GM19023 (cell line): ENCODE measurements at regions not wholly inside any gene's neighbourhood (a gene's known extent, or its start where the extent isn't known, plus 50 kb on each side); places are given as distances from the start of the nearest gene placed in this dataset.

Source experiments
- ATAC-seq: cut with Tn5 transposase; IDR thresholded peaks from one replicate; pipeline ENCODE4 v1.9.1; 2021; ENCODE audit warnings: mild to moderate bottlenecking, moderate library complexity; ENCODE audit not compliant: unreplicated experiment

DNA sequence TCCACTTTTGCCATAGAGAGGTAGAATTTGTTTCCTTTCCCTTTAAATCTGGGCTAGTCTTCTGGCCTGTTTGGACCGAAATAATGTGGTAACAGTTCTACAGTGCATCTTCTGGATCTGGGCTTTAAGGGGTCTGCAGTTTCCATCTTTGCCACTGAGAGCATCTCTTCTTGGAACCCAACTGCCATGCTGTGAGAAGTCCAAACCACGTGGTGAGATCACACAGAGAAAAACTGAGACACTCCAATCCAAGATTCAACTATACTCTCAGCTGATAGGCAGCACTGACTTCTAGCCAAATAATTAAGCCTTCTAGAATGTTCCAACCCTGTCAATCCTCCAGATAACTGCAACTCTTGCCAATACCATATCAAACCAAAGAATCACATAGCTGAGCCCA lies 261.1 kb downstream of the INSIG2 start:
- ATAC-seq: no peak

DNA sequence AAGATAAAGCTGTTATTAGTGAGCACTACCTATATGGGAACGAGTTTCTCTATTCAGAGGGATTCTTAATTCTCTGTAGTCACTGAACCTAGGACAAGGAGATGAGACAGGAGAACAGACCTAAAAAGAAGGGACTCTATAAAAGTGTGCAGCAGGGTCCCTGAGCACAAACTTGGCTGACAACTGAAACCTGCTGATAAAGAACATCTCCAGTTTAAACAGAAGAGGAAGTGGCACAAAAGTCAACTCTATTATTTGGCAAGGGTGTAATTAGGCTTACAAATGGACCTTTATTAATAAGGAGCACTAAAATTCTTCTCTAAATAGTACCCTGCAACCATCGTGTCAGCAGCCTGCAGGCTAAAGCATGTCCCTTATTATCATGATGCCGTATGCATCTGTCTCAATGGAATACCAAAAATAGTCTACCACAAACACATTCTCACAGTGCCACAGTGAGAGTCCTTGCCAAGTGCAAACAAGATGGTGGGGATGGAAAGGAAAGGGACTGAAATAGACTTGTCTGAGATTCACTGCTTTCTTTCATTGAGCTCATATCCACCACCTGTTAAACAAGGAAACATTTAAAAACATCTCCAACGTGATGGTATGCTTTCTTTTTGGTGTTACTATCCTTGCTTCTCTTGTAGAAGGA lies 260.2 kb downstream of the INSIG2 start:
- ATAC-seq: no peak

DNA sequence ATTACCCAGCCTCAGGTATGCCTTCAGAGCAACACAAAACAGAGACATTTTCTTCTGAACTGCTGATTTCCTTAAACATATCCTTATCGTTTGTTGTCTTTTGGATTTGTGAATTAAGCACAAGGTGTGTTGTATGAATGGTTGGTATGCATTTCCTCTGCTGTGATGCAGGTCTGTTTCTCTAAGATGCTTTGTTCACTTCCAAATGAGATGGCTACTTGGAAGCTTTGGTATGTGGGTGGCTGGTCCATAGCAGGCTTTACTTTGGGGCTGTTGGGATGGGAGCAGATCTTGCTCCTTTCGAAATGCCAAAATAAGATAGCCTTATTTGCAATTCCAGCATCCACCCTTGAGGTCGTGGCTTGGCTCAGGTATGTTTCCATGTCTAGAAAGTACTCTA lies 257.2 kb downstream of the INSIG2 start:
- ATAC-seq: no peak

DNA sequence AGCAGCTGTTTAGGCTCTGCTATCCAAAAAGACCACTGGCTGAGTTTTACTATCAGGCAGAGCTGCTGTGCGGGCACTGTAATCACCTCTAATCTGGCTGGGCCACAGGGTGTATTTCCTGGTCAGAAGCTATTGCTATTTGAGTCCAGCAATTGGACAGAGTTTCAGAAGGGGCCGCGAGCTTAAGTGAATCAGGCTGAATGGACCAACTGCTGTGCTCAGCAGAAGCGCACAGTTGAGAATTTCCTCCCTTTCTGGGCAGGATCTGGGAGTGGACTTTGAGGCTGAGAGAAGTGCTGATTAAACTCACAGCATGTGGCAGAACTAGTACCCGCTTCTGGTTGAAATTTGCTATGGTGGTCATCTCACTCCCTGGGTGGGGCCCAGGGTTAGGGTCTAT lies 251.8 kb downstream of the INSIG2 start:
- ATAC-seq: no peak

DNA sequence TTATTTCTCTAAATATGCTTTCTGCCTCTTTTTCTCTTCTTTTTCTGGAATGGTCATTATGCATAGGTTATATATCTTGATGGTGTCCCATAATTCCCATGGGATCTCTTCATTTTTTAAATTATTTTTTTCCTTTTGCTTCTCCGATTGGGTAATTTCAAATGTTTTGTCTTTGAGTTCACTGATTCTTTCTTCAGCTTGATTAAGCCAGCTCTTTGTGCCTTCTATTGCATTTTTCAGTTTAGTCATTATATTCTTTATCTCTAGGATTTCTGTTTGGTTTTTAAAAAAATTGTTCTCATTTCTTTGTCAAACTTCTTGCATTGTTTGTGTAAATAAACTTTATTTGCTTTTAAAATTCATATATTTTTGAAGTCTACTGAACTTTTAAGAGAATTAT lies 251.1 kb downstream of the INSIG2 start:
- no peak for ATAC-seq

DNA sequence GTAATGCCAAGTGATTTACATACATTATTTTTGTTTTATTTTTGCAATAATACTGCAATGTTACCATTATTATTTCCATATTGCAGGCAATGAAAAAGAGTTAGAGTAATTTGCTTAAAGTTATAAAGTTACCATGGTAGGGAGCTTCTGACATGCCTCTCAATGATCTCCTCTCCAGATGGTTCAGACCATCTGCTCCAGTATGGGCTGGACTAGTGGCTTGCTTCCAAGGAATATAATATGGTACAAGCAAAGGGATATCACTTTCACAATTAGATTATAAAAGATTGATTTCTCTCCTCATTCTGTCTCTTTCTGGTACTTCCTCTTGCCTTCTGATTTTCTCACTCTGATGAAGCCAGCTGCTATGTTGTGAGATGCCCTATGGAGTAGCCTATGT lies 245.4 kb downstream of the INSIG2 start:
- no peak for ATAC-seq

DNA sequence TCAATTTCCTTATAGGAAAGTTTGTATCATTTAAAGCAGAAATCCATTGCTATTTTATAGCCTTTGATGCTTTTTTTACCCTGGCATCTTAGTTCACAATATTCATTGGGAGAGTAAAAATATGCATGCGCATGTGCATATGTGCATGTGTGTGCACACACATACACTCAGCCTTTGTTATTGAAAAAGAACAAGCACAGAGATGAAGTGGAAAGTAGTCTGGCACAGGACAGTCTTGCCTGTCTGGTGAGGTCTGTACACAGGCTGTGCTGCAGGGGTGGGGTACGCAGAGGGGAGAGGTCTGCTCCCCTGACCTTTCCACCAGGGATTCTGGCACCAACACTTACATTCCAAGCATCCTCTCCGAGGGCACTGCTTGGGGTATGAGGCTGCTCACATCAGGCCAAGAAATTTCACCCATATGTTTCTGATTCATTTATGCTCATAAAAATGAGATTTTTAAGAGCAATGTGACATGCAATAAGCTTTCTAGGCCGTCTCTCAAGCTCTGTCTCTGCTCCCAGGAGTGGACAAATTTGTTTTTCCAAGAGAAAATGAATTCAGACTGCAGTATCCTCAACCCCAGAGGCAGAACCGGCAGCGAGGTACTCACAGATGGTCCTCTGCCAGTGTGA lies 237.2 kb downstream of the INSIG2 start:
- no peak for ATAC-seq

DNA sequence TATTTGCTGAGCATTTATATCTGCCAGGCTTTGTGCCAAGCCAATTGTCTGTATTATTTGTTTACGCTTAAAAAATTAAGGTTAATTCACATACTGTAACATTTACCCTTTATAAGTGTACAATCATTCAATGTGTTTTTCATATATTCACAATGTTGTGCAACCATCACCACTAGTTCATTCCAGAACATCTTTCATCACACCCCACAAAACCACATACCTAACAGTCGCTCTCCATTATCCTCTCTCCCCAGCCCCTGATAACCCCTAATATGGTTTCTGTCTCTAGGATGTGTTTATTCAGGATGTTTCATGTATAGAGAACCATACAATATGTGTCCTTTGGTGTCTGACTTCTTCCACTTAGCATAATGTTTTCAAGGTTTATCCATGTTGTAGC lies 234.1 kb downstream of the INSIG2 start:
- ATAC-seq: no peak

DNA sequence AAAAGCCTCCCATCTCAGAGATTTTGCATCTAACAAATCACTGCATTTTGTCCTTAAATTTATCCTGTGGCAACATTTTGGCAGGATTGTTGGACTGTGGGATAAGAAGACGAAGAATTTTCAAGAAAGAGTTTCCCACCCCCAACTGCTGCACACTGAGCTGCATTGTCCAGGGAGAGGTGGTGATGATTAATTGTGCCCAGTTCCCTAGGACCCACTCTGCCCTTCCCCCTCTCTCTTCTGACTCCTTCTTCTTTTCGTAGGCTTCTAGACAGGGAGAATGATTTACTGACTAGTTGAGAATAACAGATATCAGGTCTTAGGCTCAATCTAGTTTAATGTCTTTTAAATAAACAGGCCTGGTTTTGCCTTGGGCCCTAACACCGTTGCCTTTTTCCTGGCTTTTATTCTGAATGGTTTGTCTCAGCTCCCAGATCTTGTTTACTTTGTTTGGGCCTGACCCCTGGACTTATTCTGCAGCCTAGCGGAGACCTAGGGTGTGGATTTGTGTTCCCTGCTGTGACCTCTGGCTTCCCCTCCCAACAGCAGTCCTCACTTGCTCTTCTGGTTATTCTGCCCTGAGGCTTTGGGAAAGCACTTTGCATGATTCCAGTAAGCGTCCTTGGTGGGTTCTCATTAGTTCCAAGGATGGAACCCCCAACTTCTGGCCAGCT lies 233.3 kb downstream of the INSIG2 start:
- ATAC-seq: no peak

DNA sequence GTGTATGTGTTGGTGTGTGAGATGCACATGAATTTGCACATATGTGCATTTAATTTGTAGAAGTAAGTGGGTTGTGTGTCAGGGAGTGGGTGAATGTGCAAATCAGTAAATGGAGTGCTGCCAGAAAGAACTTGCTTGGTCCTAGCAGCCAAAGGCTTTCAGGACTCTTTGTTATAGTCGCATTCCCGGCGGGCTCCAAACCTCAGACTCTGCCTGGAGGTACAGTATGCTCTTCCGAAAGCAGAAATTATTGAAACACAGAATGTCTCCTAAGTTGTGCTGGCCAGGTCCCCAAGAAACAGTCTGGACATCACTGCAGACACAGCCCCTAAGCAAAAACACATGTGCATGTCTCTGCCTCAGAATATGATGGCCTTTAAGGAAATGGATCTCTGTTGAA lies 232.4 kb downstream of the INSIG2 start:
- ATAC-seq: no peak

DNA sequence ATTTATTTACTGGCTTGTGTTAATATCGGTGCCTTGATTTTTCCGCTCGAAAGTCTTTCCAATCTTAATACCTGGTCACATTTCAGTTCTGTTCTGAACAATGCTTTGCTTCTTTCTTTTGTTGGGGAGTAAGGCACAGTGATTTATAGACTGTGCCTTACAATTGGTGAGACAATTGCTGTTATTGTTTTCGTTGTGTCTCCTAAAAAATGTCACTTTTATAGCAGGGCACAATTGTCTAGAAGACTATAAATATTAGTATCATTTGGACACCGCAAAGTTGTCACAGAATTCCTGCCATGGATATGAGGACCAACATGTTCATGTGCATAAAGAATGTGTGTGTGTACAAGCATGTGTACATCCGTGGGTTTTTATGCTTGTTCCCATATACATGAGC lies 231.9 kb downstream of the INSIG2 start:
- no peak for ATAC-seq

DNA sequence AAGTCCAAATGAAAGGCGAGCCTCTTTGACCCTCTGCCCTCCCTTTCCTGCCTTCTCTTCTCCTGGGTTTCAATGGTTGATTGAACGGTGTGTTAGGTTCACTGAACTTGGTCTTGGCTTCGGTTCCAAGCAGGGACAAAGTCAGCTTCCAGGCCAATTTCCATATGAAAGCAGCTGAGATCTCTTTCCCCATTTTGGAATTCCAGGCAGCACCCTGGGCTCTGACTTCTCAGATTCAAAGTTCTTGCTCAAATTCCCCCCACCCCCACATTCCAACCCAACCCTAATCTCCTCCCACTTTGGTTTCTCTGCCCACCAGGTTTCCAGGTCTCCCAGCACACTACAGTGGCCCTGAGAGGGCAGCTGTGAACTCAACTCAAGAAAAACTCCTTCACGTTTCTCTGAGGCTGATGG lies 231.0 kb downstream of the INSIG2 start:
- no peak for ATAC-seq

DNA sequence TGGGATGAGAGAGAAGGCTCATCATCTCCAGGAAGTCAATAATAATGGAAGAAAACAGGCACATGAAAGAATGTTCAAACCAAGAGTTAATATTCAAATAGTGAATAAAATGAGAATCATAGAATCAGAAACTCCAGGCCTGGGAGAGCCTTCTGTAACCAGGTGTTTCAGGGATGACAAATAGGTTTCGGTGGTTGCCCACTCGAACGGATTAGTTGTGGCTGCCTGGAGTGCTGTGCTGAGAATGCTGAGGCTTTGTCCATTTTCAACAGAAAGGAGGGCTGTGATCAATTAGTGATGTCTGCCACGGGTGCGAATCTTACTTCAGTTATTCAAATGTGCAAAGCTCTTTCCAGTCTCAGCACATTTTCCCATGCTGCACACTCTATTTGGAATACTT lies 227.3 kb downstream of the INSIG2 start:
- ATAC-seq: no peak

DNA sequence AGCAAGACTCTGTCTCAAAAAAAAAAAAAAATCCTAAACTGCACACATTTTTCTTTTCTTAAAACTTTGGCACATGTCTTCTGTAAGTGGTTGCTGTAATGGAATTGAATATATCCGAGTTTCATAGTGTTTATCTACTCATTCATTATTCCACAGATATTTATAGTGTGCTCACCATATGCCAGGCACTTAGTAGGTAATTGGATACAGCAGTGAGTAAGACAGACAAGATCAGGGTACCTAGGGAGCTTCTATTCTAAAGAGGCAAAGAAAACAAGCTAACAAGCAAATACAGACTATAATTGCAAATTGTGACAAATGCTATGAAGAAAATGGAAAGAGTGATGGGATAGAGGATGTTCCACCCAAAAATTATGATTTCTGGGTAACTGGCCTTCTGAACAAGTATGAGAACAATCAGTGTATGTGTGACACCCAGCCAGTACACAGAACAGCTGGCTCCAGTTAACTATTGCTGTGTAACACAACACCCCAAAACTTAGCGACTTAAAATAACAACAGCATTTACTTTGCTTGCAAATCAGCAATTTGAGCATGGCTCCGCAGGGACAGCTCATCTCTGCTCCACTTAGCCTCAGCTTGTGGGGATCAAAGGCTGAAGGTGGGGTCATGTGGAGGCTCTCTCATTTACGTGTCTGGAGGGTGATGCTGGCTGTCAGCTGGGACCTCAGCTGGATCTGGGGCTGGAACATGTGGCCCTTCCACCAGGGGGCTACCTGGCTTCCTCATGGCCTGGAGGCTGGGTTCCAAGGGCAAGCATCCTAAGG lies 224.9 kb downstream of the INSIG2 start:
- no peak for ATAC-seq

DNA sequence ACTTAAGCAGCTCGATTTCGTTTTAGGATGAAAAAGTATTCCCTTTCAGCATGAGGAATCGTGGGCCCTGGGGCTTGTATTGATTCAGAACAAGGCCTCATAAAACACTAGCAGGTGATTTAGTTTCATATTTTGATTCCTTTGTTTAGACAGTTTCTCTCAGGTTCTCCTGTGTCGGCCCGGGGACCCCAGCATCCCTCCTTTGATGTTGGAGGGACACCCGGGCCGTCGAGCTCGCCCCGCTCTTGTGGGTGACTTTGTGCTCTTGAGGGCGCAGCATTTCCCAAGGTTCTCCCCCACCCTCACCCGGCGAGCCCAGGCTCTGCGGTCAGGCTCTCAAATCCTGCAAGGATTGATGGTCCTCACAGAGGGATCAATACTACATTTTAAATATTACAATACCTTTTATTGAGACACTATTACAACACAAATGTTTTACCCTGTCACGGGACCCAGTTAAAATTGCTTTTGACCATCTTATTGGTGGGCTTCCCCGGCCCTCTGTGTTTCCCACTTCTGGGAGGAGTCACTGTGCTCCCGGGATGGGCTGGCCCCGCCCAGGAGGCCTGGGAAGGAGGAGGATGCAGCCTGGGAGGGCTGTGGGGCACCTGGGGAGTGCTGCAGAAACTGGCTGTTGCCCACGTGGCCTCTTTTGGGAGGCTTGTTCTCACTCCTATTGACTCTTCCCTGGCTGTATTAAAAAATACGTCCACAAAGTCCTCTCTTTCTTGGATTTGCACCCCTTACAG lies 222.6 kb downstream of the INSIG2 start:
- no peak for ATAC-seq

DNA sequence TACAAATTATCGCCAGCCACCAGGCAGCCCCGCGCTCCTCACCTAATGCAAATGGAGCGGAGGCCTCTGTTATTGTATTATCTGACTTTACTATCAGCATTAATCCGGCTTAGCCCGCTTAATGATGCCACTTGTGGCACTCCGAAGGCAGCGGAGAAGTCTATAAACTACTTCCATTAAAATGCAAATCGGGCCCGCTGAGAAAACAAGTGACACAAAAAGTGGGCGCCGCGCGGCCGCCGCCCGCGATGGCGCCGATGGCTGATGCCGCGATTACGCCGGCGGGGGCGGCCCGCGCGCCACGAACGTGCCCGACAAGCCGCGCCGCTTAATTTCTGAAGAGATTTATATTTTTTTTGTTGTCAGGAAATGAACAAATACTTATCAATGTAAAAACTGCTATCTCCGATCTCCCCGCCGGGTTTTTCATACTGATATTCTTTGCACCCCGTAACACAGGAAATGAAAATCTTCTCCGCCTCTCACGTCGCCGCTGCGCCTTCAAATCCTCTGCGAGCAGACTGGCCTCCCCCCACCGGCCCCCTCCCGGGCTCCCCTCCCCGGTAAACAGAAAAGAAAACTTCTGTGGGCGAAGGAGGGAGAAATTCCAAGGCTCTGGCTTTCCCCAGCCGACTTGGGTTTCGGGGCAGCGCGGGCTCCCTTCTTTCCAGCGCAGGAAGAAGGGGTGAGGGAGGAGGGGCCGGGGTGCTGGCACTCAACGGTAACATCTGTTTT lies 221.8 kb downstream of the INSIG2 start:
- ATAC-seq: peak; percentile 72

DNA sequence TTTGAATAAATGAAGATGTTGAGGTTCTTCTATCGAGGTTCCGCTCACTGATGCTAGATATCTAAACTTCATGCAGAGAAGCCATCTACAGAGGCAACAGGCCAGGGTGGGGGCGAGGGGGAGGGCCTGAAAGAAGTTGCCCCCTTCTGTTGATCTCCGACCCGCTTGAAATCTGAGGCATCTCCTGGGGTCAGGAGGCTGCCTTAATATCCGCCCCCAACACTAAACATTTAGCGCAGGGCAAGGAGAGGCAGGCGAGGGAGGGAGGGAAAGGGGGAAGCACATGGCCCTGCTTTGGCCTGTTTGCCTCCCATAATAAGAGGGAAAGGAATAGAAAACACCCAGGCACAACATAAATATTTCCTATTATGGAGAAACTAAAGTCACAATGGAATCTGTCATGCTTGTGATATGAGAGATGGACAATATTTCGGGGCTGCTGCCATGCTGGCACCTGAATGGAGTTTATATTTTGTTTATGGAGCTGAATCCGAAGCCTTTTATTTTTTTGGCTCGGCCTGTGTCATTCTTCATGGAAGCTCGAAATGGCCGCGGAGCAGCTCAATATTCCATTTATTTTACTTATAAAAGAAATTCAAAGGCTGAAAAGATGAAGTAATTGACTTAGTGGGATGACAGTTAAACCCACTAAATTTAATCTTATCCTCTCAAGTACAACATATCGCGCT lies 221.1 kb downstream of the INSIG2 start:
- ATAC-seq: no peak

DNA sequence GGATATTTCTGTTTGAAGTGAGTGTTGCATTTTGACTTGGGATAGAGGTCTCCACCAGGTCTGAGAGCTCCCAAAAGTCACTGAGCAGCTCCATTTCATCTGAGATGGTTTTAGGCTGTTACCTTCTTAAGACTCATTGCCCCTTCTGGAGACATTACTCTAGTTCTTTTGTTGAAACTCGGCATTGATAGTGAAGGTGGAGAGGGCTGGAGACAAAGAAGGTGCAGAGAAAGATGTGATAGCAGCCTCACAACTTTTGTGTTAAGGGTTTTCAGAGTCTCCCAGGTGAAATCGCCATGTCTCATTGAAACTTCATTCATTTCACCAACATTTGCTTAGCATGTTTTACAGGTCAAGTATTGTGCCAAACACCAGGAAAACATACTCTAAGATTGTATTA lies 219.6 kb downstream of the INSIG2 start:
- no peak for ATAC-seq

DNA sequence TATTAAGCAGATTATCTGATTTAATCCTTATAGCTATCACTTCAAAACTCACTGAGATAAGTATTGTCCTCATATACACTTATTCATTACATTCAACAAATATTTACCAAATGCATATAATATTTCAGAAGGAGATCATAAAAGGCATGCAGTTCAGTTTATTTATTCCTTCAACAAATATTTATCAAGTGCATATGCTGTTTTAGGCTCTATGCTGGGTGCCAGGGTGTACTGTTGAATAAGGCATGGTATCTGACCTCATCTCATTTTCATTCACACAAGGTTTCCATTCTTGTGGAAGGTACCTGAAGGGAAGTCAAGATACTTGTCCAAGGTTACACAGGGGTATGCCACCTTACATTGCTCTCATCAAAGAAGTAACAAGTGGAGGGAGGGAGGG lies 213.0 kb downstream of the INSIG2 start:
- no peak for ATAC-seq

DNA sequence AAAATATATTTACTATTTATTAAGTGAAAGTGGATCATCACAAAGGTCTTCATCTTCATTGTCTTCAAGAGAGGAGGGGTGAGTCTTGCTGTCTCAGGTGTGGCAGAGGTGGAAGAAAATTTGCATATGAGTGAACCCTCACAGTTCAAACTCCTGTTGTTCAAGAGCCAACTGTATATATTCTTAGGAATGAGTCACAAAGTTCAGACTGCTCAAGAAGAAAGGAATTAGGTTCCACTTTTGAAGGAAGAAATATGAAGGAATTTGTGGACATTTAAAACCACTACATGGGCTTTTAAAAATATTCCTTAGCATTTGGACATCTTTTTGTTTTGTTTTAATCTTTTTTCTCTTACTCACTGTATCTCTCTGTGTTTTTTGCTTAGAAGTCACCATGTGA lies 212.6 kb downstream of the INSIG2 start:
- ATAC-seq: no peak
